WTC11 (cell line): ENCODE measurements at regions not wholly inside any gene's neighbourhood (a gene's known extent, or its start where the extent isn't known, plus 50 kb on each side); places are given as distances from the start of the nearest gene placed in this dataset.

Source experiments
- ATAC-seq: fragments of 200-7000 bp; cut with Tn5 transposase; 2 replicates; pipeline ENCODE4 v1.10.0; 2021; ENCODE audit warnings: mild to moderate bottlenecking, moderate library complexity
- CTCF ChIA-PET: fragments of 300-600 bp; sonication (Branson Sonifier 250); formaldehyde crosslinking; loops from one replicate; lab custom pipeline; 2021; ENCODE audit warnings: antibody characterized with exemption; lab: Charles Lee
- POLR2A ChIA-PET: fragments of 350-600 bp; sonication (Branson Sonifier 250); formaldehyde crosslinking; loops from one replicate; lab custom pipeline; 2021; ENCODE audit warnings: antibody characterized with exemption; lab: Charles Lee
- DNase-seq: peaks from one replicate; pipeline ENCODE4 v3.0.0; 2021; ENCODE audit warnings: low spot score
- H3K27ac Mint-ChIP-seq: 2 replicates; pipeline ENCODE4 v1.8.0; 2021; ENCODE audit warnings: mixed read lengths
- H3K27me3 Mint-ChIP-seq: 2 replicates; pipeline ENCODE4 v1.8.0; 2021; ENCODE audit warnings: low read depth, mild to moderate bottlenecking, moderate library complexity, mixed read lengths
- H3K36me3 Mint-ChIP-seq: 2 replicates; pipeline ENCODE4 v1.8.0; 2021; ENCODE audit warnings: mixed read lengths
- H3K4me1 Mint-ChIP-seq: 2 replicates; pipeline ENCODE4 v1.8.0; 2022; ENCODE audit warnings: mixed read lengths
- H3K4me3 Mint-ChIP-seq: 2 replicates; pipeline ENCODE4 v1.8.0; 2021; ENCODE audit warnings: mild to moderate bottlenecking, moderate library complexity, mixed read lengths
- H3K9me3 Mint-ChIP-seq: 2 replicates; pipeline ENCODE4 v1.8.0; 2021; ENCODE audit warnings: mixed read lengths
- AR ChIP-seq: fragments of 250-450 bp; sonication (Bioruptor Pico); IDR thresholded peaks from 2 replicates; pipeline ENCODE4 v1.9.0; 2021; ENCODE audit warnings: mild to moderate bottlenecking
- ARID4B ChIP-seq: sonication (generic); formaldehyde crosslinking; IDR thresholded peaks from 2 replicates; pipeline ENCODE4 v1.8.0; 2023; ENCODE audit warnings: missing genetic modification reagents, mild to moderate bottlenecking, borderline replicate concordance
- ATF3 ChIP-seq: sonication (generic); formaldehyde crosslinking; conservative IDR thresholded peaks from 2 replicates; pipeline ENCODE4 v1.8.1; 2022; ENCODE audit warnings: mild to moderate bottlenecking, missing genetic modification reagents
- CREM ChIP-seq: sonication (generic); formaldehyde crosslinking; IDR thresholded peaks from 2 replicates; pipeline ENCODE4 v1.8.1; 2022; ENCODE audit warnings: mild to moderate bottlenecking, missing genetic modification reagents, moderate library complexity
- E2F1 ChIP-seq: sonication (generic); formaldehyde crosslinking; IDR thresholded peaks from 2 replicates; pipeline ENCODE4 v1.8.0; 2022; ENCODE audit warnings: mild to moderate bottlenecking, missing genetic modification reagents
- E2F4 ChIP-seq: sonication (generic); formaldehyde crosslinking; IDR thresholded peaks from 2 replicates; pipeline ENCODE4 v1.8.1; 2022; ENCODE audit warnings: low read depth, mild to moderate bottlenecking, moderate library complexity, missing genetic modification reagents, borderline replicate concordance
- ERG ChIP-seq: fragments of 250-450 bp; sonication (Bioruptor Pico); IDR thresholded peaks from 2 replicates; pipeline ENCODE4 v1.8.0; 2021; ENCODE audit warnings: mild to moderate bottlenecking
- FOXP1 ChIP-seq: sonication (generic); formaldehyde crosslinking; IDR thresholded peaks from 2 replicates; pipeline ENCODE4 v1.8.0; 2022; ENCODE audit warnings: missing genetic modification reagents, mild to moderate bottlenecking, moderate library complexity, borderline replicate concordance
- SMAD3 ChIP-seq: sonication (generic); formaldehyde crosslinking; IDR thresholded peaks from 2 replicates; pipeline ENCODE4 v1.8.0; 2022; ENCODE audit warnings: missing genetic modification reagents, mild to moderate bottlenecking, borderline replicate concordance
- ZNF317 ChIP-seq: sonication (generic); formaldehyde crosslinking; IDR thresholded peaks from 2 replicates; pipeline ENCODE4 v1.8.1; 2023; ENCODE audit warnings: low read depth, mild to moderate bottlenecking, moderate library complexity, missing genetic modification reagents, borderline replicate concordance
- ZNF532 ChIP-seq: fragments of 250-450 bp; sonication (Bioruptor Pico); IDR thresholded peaks from 2 replicates; pipeline ENCODE4 v1.9.0; 2021; ENCODE audit warnings: mild to moderate bottlenecking, borderline replicate concordance

- Mint-ChIP-seq H3K27me3 (peaks cover 2% of the 10 kb centered on the region; the same call in 1 of the 2 replicates), H3K9me3 (peaks cover 33% of the 10 kb centered on the region), H3K4me3 (no peak overlapping the region), H3K4me1 (peaks cover 16% of the 10 kb centered on the region), H3K27ac (no peak overlapping the region; the same call in 1 of the 2 replicates), H3K36me3 (peaks cover 17% of the 10 kb centered on the region)
- CTCF ChIA-PET = interaction anchor here (0.5 to 1.6 kb wide), 2 partner anchors 354 to 1597 kb away, joined by 3 to 5 read pairs; no protein-coding TSS in a partner anchor
- peak; percentile 84 for ATAC-seq
- TF ChIP-seq SMAD3 (no peak), ATF3 (CRISPR knock-in tag) (no peak), E2F1 (CRISPR knock-in tag) (no peak), E2F4 (no peak), ERG (CRISPR knock-in tag) (no peak), ZNF532 (CRISPR knock-in tag) (no peak), ZNF317 (CRISPR knock-in tag) (no peak), CREM (CRISPR knock-in tag) (no peak), ARID4B (CRISPR knock-in tag) (no peak), FOXP1 (CRISPR knock-in tag) (no peak), AR (CRISPR knock-in tag) (no peak)
- DNase-seq = no peak
- POLR2A ChIA-PET = no interaction called here
Observed at GRCh38 chr13:100773923-100774663, 99.5 kb upstream of the TMTC4 start.
